ENCODE measurements at regions not wholly inside any gene's neighbourhood (a gene's known extent, or its start where the extent isn't known, plus 50 kb on each side); places are given as distances from the start of the nearest gene placed in this dataset.

GRCh38 chr6:104414723-104415122 lies 445.0 kb downstream of the HACE1 start:
- DNase-seq (ENCODE audit: low spot score): no peak

DNA sequence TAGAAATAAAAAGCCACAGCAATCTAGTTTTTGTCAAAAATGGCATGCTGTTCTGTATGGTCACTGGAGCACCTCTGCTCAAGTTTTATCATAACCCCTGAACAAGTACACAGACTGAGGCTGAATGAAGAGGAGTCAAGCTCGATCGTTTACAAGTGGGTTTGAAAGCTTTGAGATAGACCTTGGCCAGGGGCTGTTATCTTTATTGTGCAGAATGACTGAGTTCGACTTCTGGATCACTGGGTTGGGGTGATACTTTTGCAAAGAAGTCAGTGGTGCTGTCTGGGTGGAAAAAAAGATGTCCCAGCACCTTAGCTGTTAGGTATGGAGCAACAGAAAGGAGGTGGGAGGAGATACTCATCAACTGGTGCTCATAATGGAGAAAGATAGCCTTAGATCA lies 446.0 kb downstream of the HACE1 start:
- DNase-seq (ENCODE audit: low spot score): no peak

- DNase-seq (ENCODE audit: low spot score): no peak
Observed at GRCh38 chr6:104411302-104411701, 448.4 kb downstream of the HACE1 start.

GRCh38 chr6:104409913-104410312 lies 449.8 kb downstream of the HACE1 start:
- no peak for DNase-seq (ENCODE audit: low spot score)

GRCh38 chr6:104407957-104408356 lies 451.8 kb downstream of the HACE1 start:
- no peak for DNase-seq (ENCODE audit: low spot score)

DNA sequence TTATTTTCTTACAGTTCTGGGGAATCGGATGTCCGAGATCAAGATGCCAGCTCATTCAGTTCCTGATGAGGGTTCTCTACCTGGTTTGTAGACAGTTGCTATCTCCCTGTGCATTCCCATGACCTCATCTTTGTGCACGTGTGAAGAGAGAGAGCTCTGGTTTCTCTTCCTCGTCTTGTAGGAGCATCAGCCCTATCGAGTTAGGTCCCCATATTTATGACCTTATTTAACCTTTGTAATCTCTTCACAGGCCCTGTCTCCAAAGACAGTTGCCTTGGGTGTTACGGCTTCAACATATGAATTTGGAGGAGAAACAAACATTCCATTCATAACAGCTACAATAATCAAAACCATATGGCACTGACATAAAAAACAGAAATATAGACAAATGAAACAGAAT lies 455.3 kb downstream of the HACE1 start:
- DNase-seq (ENCODE audit: low spot score): no peak

- no peak for DNase-seq (ENCODE audit: low spot score)
Observed at GRCh38 chr6:104402572-104402971, 457.1 kb downstream of the HACE1 start.

- DNase-seq (ENCODE audit: low spot score): no peak
Observed at GRCh38 chr6:104401926-104402325, 457.8 kb downstream of the HACE1 start.

- no peak for DNase-seq (ENCODE audit: low spot score)
Observed at GRCh38 chr6:104400844-104401243, 458.9 kb downstream of the HACE1 start.

GRCh38 chr6:104396077-104396476 lies 463.6 kb downstream of the HACE1 start:
- no peak for DNase-seq (ENCODE audit: low spot score)

DNA sequence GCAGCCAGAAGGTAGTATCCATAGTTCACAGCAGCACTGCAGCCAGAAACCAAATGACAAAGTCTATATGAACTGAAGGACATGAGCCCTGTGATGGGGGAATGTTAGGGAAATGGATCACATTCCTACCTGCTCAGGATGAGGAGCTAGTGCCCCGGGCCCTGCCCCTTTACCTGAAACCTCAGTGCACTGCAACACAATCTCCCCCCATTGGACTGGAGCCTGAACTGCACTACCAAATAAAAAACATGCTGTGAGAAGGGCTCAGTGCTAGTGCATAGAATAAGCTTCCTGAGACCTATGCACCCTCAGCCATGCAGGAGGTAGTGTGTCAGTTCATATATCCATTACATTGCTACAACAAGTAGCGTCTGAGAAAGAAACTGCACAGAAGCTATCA lies 477.8 kb downstream of the HACE1 start:
- DNase-seq (ENCODE audit: low spot score): no peak

- DNase-seq (ENCODE audit: low spot score): no peak
Observed at GRCh38 chr6:104365451-104366234, 494.1 kb downstream of the HACE1 start.

DNA sequence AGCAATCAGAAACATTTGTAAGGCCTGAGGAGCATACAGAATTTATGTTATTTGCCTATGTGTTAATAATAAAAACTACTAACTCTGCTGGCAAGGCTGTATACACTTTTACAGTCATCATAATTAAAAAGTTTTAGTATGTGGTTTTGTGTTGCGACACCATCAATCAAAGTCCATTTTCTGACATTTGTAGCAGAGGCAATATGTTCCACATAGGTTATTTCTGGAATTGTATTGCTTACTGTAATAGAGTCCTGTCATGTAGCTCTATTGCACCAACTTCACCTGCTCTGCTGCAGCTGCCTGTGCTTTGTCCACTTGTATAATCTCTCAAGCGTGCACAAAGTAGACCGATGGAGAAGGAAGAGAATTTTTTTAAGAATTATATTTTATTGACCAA lies 501.8 kb downstream of the HACE1 start:
- DNase-seq (ENCODE audit: low spot score): no peak

DNA sequence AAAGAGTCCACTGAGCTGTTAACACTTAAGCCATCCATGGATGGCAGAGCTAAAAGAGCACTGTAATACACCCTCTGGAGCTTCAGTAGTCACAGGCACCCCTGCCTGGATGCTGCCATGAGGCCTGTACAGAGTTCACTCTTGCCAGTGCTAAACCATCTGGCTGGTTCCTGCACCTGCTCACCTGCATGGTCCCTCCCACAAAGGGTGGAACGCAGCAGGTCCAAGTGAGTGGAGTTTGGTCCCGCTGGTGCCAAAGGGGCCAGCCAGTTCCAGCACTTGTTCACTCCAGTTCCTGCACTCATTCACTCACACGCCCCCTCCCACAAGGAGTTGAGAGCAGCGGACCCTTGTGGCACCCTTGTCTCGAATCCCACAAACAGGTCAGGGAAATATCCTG lies 503.5 kb downstream of the HACE1 start:
- DNase-seq (ENCODE audit: low spot score): no peak

DNA sequence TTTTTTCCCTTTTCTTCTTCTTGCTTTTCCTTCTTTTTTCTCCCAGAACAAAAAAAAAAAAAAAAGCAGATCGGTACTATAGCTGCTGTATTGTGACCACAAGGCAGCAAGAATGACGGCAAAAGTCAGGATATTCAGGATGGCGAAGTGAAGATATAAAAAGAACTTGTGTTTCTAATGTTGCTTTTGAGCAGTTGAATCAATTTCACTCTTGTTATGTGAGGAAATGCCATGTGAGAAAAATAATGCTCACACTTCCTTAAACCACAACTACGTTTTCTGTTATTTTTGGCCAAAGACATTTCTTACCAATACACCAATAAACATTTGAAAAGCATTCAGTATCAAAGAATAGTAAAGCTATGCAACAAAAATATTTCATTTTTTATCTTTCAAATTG lies 510.5 kb downstream of the HACE1 start:
- no peak for DNase-seq (ENCODE audit: low spot score)

DNA sequence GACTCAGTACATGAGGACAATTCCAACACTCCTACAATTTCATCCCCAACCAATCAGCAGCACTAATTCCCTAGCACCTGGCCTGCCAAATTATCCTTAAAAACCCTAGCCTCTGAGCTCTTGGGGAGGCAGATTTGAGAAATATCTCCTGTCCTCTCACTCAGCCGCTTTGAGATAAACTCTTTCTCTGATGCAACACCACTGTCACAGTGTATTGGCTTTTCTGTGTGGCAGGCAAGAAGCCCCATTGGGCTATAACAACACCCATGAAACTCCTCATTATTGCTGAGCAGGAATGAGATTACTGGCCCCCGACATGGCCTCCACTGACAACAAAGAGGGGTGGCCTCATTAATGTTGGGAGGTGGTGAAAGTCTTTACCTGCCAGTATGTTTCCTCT lies 515.5 kb downstream of the HACE1 start:
- DNase-seq (ENCODE audit: low spot score): no peak

DNA sequence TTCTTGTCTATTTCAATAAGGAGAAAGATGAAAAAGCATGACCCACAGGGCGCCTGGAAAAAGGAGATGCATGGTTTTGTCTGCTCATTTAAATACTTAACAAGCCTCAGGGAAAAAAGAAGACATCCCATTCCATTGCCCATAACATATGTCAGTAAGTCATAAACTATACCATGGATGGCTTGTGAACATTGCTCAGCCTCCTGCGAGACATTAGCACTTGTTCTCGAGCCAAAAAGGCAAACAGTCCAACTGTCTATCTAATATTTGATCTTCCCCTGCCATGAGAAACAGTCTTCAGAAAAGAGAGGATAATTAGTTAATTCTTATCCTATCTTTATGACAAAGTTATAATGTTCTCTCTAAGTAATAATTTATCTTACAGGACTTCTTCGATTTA lies 527.4 kb downstream of the HACE1 start:
- DNase-seq (ENCODE audit: low spot score): no peak

GRCh38 chr6:104326173-104327001 lies 533.3 kb downstream of the HACE1 start:
- no peak for DNase-seq (ENCODE audit: low spot score)

DNA sequence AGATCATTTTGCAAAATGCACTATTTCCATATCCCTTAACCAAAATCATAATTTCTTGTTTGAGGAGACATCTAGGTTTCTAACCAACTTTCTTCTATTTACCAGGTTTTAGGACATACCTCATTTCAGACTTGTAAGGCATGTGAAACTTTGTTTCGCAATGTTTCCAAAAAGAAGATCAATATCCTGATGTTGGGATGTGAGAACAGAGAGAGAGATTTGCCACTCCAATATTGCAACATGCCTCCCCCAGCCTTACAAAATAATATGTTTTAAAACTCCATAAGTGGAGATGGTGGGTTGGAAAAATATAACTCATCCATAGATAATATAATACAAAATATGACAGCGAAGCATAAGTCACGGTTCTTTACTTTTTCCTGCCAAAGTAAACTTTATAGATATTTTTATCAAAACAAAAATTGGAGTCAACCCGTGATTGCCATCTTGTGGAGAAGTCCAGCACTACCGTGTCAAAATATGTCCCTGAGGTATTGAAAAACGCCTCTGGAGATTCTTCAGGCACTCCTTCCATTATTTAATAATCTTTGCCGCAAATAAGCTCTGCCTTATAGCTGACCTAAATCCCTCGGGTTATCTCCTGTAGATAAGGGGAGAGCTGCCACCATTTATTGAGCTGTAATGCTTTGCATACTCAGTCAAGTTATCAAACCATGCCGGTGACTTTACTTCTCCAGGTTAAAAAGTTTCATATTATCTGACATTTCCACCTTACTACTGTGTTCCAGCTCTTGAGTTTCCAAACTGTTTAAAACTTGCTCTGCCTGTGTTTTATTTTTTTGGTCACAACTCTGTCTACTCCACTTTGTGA lies 534.2 kb downstream of the HACE1 start:
- no peak for DNase-seq (ENCODE audit: low spot score)

DNA sequence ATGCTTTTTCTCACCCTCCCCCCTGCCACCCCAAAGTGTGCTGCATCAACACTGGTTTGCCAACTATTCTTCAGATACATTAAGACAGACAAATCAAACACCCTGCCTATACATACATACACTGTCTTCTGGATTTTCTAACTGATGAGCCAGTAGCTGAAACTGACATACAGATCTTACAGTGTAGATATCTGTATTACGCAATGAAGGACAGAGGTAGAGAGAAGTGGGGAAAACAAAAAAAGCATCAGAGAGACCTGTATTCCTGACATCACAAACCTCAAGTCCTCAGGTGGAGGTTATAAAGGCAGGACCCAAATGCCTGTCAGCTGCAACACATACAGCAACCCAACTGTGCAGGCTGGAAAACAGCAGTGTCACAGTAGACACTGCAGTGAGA lies 535.4 kb downstream of the HACE1 start:
- no peak for DNase-seq (ENCODE audit: low spot score)

DNA sequence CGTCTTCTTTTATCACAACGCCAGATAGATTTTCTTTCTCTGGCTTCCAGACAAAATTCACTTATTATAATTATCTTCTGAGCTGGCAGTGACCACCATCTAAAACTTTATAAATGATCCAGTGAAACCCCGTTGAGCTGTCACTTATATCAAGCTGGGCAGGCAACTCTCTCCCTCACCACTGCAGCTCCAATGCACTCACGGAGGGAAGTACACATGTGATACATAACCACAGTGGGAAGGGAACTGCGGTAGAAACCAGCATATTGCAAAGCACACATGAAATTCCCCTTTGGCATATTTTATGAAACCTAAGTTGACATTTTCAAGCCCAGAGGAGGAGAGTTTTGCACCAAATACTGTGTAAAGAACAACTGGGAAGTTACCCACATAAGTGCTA lies 536.9 kb downstream of the HACE1 start:
- DNase-seq (ENCODE audit: low spot score): no peak

DNA sequence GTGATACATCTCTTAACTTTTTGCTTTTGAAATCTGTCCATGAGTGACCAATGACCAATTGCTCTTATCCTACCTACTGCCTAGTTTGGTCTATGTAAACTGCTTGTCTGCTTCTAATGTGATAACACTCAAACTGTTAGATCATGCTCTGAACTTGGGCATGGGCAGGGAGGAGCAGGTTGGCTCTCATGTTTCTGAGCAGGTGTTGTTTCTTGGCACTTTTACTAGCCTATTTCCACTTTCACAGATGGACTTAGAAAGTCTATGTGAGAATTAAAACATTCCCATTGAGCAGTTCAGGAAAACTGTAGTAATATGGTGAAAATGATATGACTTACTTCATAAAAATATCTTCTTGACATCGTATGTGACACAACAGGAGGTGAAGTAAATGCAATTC lies 538.4 kb downstream of the HACE1 start:
- no peak for DNase-seq (ENCODE audit: low spot score)

DNA sequence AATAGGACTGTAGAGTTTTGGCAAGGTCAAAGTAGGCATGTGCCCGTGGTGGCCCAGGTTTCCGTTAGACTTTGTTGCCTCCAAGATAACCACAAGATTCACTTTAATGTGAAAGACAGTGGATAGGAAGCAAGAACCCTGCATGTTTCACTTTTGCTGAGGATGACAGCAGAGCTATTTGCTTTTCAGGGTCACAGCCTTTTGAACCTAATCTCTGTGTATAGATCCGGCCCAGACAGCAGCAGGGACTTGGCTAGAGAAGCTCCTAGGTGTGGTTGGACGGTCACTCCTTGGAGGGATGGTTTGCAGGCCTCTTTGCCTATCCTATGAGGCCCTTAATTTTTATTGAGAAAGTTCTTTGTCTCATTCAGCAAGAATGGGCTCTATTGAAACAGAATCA lies 538.8 kb downstream of the HACE1 start:
- no peak for DNase-seq (ENCODE audit: low spot score)

Data from CD4-positive, alpha-beta T cell treated with Interleukin-6 at 100 ng/mL for 8 hours (primary cell).